Heart left ventricle (tissue), 16 donors: ENCODE measurements at regions not wholly inside any gene's neighbourhood (a gene's known extent, or its start where the extent isn't known, plus 50 kb on each side); places are given as distances from the start of the nearest gene placed in this dataset.

Source experiments
- ATAC-seq, 4 donors: fragments of 200-7000 bp; cut with Tn5 transposase; one replicate each; pipeline ENCODE4 v1.9.1; 2020 to 2022; ENCODE audit warnings: moderate library complexity in 4 of 4, mild to moderate bottlenecking in 3 of 4, moderate number of reproducible peaks in 1 of 4
- DNase-seq, 5 donors: peaks; one replicate each; pipeline ENCODE4 v3.0.0-alpha.2; 2020
- H3K27ac ChIP-seq, 12 donors: fragments of 200-600 bp; sonication (generic) in 4 of 12; one replicate each; pipeline versions ENCODE4 v1.5.0 to v1.8.0; 2016 to 2022; ENCODE audit warnings: mild to moderate bottlenecking in 2 of 12
- H3K27me3 ChIP-seq, 9 donors: fragments of 200-600 bp; sonication (generic) in 2 of 9; one replicate each; pipeline versions ENCODE4 v1.5.1 to v1.8.0; 2016 to 2022; ENCODE audit warnings: mild to moderate bottlenecking in 3 of 9
- H3K36me3 ChIP-seq, 9 donors: fragments of 200-600 bp; sonication (generic) in 2 of 9; one replicate each; pipeline versions ENCODE4 v1.5.0 to v1.8.0; 2018 to 2022; ENCODE audit warnings: mild to moderate bottlenecking in 2 of 9
- H3K4me1 ChIP-seq, 12 donors: fragments of 200-600 bp; sonication (generic) in 4 of 12; one replicate each; pipeline versions ENCODE4 v1.5.0 to v1.8.0; 2016 to 2022; ENCODE audit warnings: mild to moderate bottlenecking in 3 of 12
- H3K4me3 ChIP-seq, 12 donors: fragments of 200-600 bp; sonication (generic) in 4 of 12; one replicate each; pipeline versions ENCODE4 v1.5.0 to v1.8.0; 2017 to 2022; ENCODE audit warnings: mild to moderate bottlenecking in 9 of 12, moderate library complexity in 4 of 12
- H3K9me3 ChIP-seq, 12 donors: fragments of 200-600 bp; sonication (generic) in 4 of 12; one replicate each; pipeline versions ENCODE4 v1.5.0 to v1.8.0; 2016 to 2022; ENCODE audit warnings: mild to moderate bottlenecking in 1 of 12
- POLR2A ChIP-seq, 2 donors: fragments of 450-650 bp; IDR thresholded peaks; one replicate each; pipeline ENCODE4 v1.6.1; 2017; ENCODE audit warnings: antibody characterized with exemption in 2 of 2, mild to moderate bottlenecking in 2 of 2, moderate library complexity in 2 of 2
- WGBS, 4 donors: extraction: QIAGEN DNeasy Blood & Tissue Kit in 2 of 4; methylation state at CpG; one replicate each; pipeline versions ENCODE4 v1.1.5 to v1.1.7; 2013 to 2018; 5-methylcytosine and 5-hydroxymethylcytosine counted together
- intact Hi-C, 10 donors: fragments of 100-400 bp; cut with DNase I; formaldehyde crosslinking; loops; one replicate each; pipeline versions ENCODE4 v1.11.1 to v1.14.2; 2022
- TF ChIP-seq, protein P1 (sequence below), 12 donors: fragments of 200-600 bp; sonication (generic) in 4 of 12; IDR thresholded peaks; one replicate each; pipeline versions ENCODE4 v1.5.0 to v1.8.0; 2018 to 2022; ENCODE audit warnings: antibody characterized with exemption in 12 of 12, mild to moderate bottlenecking in 5 of 12
- donor health status: ischemic (EF 13 %, LVEDD 7.1; RV severe dilation, severe dysfunction).
- donor health status: healthy with polysubstance abuse.
- donor health status: DM: no; HTN: yes; CAD: no.
- donor health status: DM: no; HTN: no; CAD: no.
- donor health status: ischemic (EF 25% LVEDD 6.9; RV normal size, moderate dysfunction).
- donor health status: ischemic (EF 25% LVEDD 5.7; RV mildly dilated, moderate dysfunction).
- donor health status: healthy.
- donor health status: DM: yes; HTN: yes; CAD: no.
- donor health status: ischemic (EF 35%, LVEDD 5.7; RV mildly dilated, moderate dysfunction).
- donor health status: nonischemic (EF 11% LVEDD 7.7; RV severe dilation, severe dysfunction).
- donor health status: DM: yes; HTN: yes; CAD: no.
- donor health status: PGD.
- donor health status: ischemic (EF 29% LVEDD 5.4; RV normal size, mild dysfunction).
- donor health status: nonischemic (EF 23%, LVEDD 6.1; RV moderate dilation, normal function).

GRCh38 chr2:59019566-59020159 lies 778.5 kb upstream of the FANCL start:
- H3K36me3 ChIP-seq = no peaks in the 10 kb centered on the region
- H3K4me3 ChIP-seq = no peak overlapping the region
- ATAC-seq (no peak), DNase-seq (no peak)
- no peak overlapping the region for H3K27ac ChIP-seq
- H3K27me3 ChIP-seq = peaks cover 0 to 6% (median 0%) of the 10 kb centered on the region in 9 donors
- 75 to 81% (median 77%) methylated on average over 7 of the region's 7 CpGs for WGBS, 4 donors
- peaks cover 0 to 8% (median 0%) of the 10 kb centered on the region in 12 donors for H3K9me3 ChIP-seq
- TF ChIP-seq, protein P1, sequence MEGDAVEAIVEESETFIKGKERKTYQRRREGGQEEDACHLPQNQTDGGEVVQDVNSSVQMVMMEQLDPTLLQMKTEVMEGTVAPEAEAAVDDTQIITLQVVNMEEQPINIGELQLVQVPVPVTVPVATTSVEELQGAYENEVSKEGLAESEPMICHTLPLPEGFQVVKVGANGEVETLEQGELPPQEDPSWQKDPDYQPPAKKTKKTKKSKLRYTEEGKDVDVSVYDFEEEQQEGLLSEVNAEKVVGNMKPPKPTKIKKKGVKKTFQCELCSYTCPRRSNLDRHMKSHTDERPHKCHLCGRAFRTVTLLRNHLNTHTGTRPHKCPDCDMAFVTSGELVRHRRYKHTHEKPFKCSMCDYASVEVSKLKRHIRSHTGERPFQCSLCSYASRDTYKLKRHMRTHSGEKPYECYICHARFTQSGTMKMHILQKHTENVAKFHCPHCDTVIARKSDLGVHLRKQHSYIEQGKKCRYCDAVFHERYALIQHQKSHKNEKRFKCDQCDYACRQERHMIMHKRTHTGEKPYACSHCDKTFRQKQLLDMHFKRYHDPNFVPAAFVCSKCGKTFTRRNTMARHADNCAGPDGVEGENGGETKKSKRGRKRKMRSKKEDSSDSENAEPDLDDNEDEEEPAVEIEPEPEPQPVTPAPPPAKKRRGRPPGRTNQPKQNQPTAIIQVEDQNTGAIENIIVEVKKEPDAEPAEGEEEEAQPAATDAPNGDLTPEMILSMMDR (IDR thresholded peaks at IDR 0.05) = no peak
- TF ChIP-seq POLR2A (IDR thresholded peaks at IDR 0.05) = no peak
- H3K4me1 ChIP-seq = no peaks in the 10 kb centered on the region
- intact Hi-C loops = loop anchor here in 3 of 10 donors (10.0 kb wide), 2 partner anchors 1535 to 1565 kb away; partner anchors contain the start of gene BCL11A (in 2 of the 3)

DNA sequence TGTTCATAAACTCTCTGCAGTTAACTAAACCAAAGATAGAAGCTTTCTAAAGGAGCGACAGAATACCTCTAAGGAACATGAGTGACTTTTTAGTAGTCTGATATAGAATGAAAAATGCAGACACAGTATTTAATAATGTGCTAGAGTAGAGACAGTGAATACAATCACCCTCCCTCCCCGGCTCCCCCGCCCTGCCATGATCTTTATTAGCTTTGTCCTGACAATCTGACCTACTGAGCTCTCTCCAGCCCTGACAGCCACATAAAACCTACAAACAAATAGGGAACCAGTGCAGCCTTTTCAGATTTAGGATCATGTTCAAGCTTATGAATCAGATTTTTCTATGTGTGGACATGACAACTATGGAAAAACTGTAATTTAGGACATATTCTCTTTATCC lies 777.6 kb upstream of the FANCL start:
- Histone ChIP-seq H3K36me3 (no peaks in the 10 kb centered on the region), H3K4me1 (no peaks in the 10 kb centered on the region), H3K27ac (no peak overlapping the region), H3K9me3 (peaks cover 0 to 8% (median 0%) of the 10 kb centered on the region in 12 donors), H3K4me3 (no peak overlapping the region), H3K27me3 (no peaks in the 10 kb centered on the region)
- no peak for TF ChIP-seq POLR2A (IDR thresholded peaks at IDR 0.05)
- TF ChIP-seq, protein P1 (IDR thresholded peaks at IDR 0.05) = no peak
- 82 to 85% (median 84%) methylated on average over 3 of the region's 3 CpGs for WGBS, 4 donors
- ATAC-seq (no peak), DNase-seq (no peak)
- intact Hi-C loops = no loop called here

- TF ChIP-seq POLR2A (IDR thresholded peaks at IDR 0.05) = no peak
- TF ChIP-seq, protein P1 (IDR thresholded peaks at IDR 0.05) = no peak
- intact Hi-C loops = no loop called here
- no peak overlapping the region for H3K4me3 ChIP-seq
- peaks cover 0 to 8% (median 0%) of the 10 kb centered on the region in 12 donors for H3K9me3 ChIP-seq
- no peaks in the 10 kb centered on the region for H3K4me1 ChIP-seq
- no peaks in the 10 kb centered on the region for H3K27me3 ChIP-seq
- ATAC-seq (no peak), DNase-seq (no peak)
- H3K36me3 ChIP-seq = no peaks in the 10 kb centered on the region
- WGBS, 4 donors = 90 to 91% (median 91%) methylated on average over 6 of the region's 6 CpGs
- H3K27ac ChIP-seq = no peak overlapping the region
Observed at GRCh38 chr2:59015027-59015426, 773.9 kb upstream of the FANCL start.

DNA sequence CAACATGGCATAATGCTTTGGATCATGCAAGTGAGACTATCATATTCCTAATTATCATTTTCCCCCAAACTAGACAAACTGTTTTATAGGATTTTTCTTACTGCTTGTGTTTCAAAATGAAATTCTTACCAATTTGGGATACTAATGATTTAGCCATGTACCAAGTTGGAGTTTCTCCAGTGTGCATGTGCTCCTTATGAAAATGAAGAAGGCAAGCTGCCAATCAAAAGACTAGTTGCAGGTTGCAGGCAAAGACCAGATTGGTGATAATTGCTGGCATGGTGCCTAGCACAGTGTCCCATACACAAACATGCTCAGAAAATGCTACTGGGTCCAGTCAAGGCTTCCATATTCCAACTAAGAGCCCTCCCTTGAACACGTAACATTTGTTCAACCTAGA lies 771.8 kb upstream of the FANCL start:
- Histone ChIP-seq H3K4me3 (no peak overlapping the region), H3K36me3 (no peaks in the 10 kb centered on the region), H3K27ac (no peak overlapping the region), H3K27me3 (no peaks in the 10 kb centered on the region), H3K9me3 (peaks cover 0 to 9% (median 3%) of the 10 kb centered on the region in 12 donors), H3K4me1 (no peaks in the 10 kb centered on the region)
- no peak for TF ChIP-seq POLR2A (IDR thresholded peaks at IDR 0.05)
- TF ChIP-seq, protein P1 (IDR thresholded peaks at IDR 0.05) = no peak
- WGBS, 4 donors = 90 to 97% (median 95%) methylated on average over 1 of the region's 1 CpG
- no peak for DNase-seq
- intact Hi-C loops = no loop called here
- no peak for ATAC-seq
